ENCODE measurements at regions not wholly inside any gene's neighbourhood (a gene's known extent, or its start where the extent isn't known, plus 50 kb on each side); places are given as distances from the start of the nearest gene placed in this dataset.

DNA sequence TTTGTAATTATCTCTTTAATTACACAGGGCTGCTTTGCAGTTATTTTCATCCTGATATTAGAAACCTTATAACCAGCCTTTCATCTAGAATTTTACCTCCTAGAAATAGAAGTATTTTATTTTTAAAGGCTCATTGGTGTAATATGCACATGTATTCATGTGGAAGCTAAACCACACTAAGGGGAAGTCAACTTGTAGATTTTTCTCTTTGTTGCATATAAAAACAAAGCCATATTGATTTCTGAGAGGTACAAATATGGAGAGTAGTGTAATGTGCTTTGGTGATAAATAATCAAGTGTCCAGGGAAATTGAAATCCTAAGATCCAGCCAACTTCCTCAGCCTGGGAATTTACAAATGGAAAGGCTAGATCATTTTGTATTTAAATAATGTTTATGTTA, 301.2 kb downstream of the LRATD1 start:
- no peak for ATAC-seq (ENCODE audit: low read depth)

GRCh38 chr2:14936426-14936825, 303.9 kb downstream of the LRATD1 start:
- Histone ChIP-seq H3K79me2 (ENCODE audit: control insufficient read depth, insufficient read depth, low read length) (no peaks in the 10 kb centered on the region), H3K9me3 (ENCODE audit: control extremely low read depth in 1 of 3, control insufficient read depth in 2 of 3, insufficient read depth in 1 of 3, low read length in 2 of 3) (peaks cover 0 to 5% (median 0%) of the 10 kb centered on the region in 3 donors), H3K9ac (ENCODE audit: low read length) (no peak overlapping the region), H3K4me3 (ENCODE audit: control extremely low read depth in 1 of 5, extremely low read depth in 1 of 5, insufficient read depth in 1 of 5, low read depth in 2 of 5, low read length in 4 of 5) (no peak overlapping the region), H3K27me3 (replicated peaks in 1 of 4; ENCODE audit: control extremely low read depth in 1 of 4, control insufficient read depth in 3 of 4, insufficient read depth in 4 of 4, low read length in 3 of 4) (no peaks in the 10 kb centered on the region), H3K27ac (ENCODE audit: low read length in 2 of 2) (no peak overlapping the region), H3K4me2 (replicated peaks; ENCODE audit: low read depth, low read length, poor library complexity, severe bottlenecking) (no peak overlapping the region), H2AFZ (ENCODE audit: insufficient read depth, low read depth, low read length, poor library complexity, severe bottlenecking) (no peak overlapping the region), H3K36me3 (replicated peaks in 1 of 2; ENCODE audit: control extremely low read depth in 1 of 2, control insufficient read depth in 1 of 2, extremely low read depth in 1 of 2, insufficient read depth in 2 of 2, low read length in 1 of 2) (no peaks in the 10 kb centered on the region), H3K4me1 (ENCODE audit: control insufficient read depth in 2 of 2, insufficient read depth in 2 of 2, low read length in 2 of 2) (no peaks in the 10 kb centered on the region), H4K20me1 (ENCODE audit: control insufficient read depth, insufficient read depth, low read length, poor library complexity, severe bottlenecking) (no peaks in the 10 kb centered on the region)
- intact Hi-C loops (cut with micrococcal nuclease), result no loop called here
- ChIA-PET POLR2A (no interaction called here), CTCF (no interaction called here)
- 90% methylated on average over 2 of the region's 3 CpGs for WGBS (ENCODE audit: insufficient coverage)
- Mint-ChIP-seq H3K27me3 (peaks cover 11% of the 10 kb centered on the region), H3K9me3 (ENCODE audit: insufficient read depth) (peaks cover 2% of the 10 kb centered on the region), H3K27ac (no peak overlapping the region), H3K4me3 (no peak overlapping the region), H3K4me1 (no peaks in the 10 kb centered on the region)
- DNase-seq, result no peak
- TF ChIP-seq EZH2 (IDR thresholded peaks at IDR 0.05; ENCODE audit: borderline replicate concordance, insufficient read depth, low read depth, low read length, poor library complexity, severe bottlenecking), result no peak
- ATAC-seq (ENCODE audit: low read depth), result no peak

More for the DNA sequence above, 301.2 kb downstream of the LRATD1 start:
- Histone ChIP-seq H3K27me3 (replicated peaks in 1 of 4; ENCODE audit: control extremely low read depth in 1 of 4, control insufficient read depth in 3 of 4, insufficient read depth in 4 of 4, low read length in 3 of 4) (no peaks in the 10 kb centered on the region), H3K36me3 (replicated peaks in 1 of 2; ENCODE audit: control extremely low read depth in 1 of 2, control insufficient read depth in 1 of 2, extremely low read depth in 1 of 2, insufficient read depth in 2 of 2, low read length in 1 of 2) (no peaks in the 10 kb centered on the region), H2AFZ (ENCODE audit: insufficient read depth, low read depth, low read length, poor library complexity, severe bottlenecking) (no peak overlapping the region), H3K9me3 (ENCODE audit: control extremely low read depth in 1 of 3, control insufficient read depth in 2 of 3, insufficient read depth in 1 of 3, low read length in 2 of 3) (peaks cover 0 to 5% (median 0%) of the 10 kb centered on the region in 3 donors), H3K4me2 (replicated peaks; ENCODE audit: low read depth, low read length, poor library complexity, severe bottlenecking) (no peak overlapping the region), H3K27ac (ENCODE audit: low read length in 2 of 2) (no peak overlapping the region), H3K79me2 (ENCODE audit: control insufficient read depth, insufficient read depth, low read length) (no peaks in the 10 kb centered on the region), H4K20me1 (ENCODE audit: control insufficient read depth, insufficient read depth, low read length, poor library complexity, severe bottlenecking) (no peaks in the 10 kb centered on the region), H3K4me1 (ENCODE audit: control insufficient read depth in 2 of 2, insufficient read depth in 2 of 2, low read length in 2 of 2) (no peaks in the 10 kb centered on the region), H3K9ac (ENCODE audit: low read length) (no peak overlapping the region), H3K4me3 (ENCODE audit: control extremely low read depth in 1 of 5, extremely low read depth in 1 of 5, insufficient read depth in 1 of 5, low read depth in 2 of 5, low read length in 4 of 5) (no peak overlapping the region)
- ChIA-PET POLR2A (no interaction called here), CTCF (no interaction called here)
- Mint-ChIP-seq H3K27me3 (peaks cover 3% of the 10 kb centered on the region), H3K27ac (no peak overlapping the region), H3K9me3 (ENCODE audit: insufficient read depth) (peaks cover 2% of the 10 kb centered on the region), H3K4me3 (no peak overlapping the region), H3K4me1 (no peaks in the 10 kb centered on the region)
- TF ChIP-seq CTCF (IDR thresholded peaks at IDR 0.05) (no peak), EZH2 (IDR thresholded peaks at IDR 0.05; ENCODE audit: borderline replicate concordance, insufficient read depth, low read depth, low read length, poor library complexity, severe bottlenecking) (no peak)
- intact Hi-C loops (cut with micrococcal nuclease), result no loop called here
- no peak for DNase-seq

Measured in B cell (primary cell).